MCF 10A (cell line): ENCODE measurements at regions not wholly inside any gene's neighbourhood (a gene's known extent, or its start where the extent isn't known, plus 50 kb on each side); places are given as distances from the start of the nearest gene placed in this dataset.
"Not testable (repeated sequence)": the region's sequence is repeated elsewhere in the genome, so short reads cannot be mapped to it uniquely, and the experiment has no call there.

Experiments
- BruUV-seq: library from RNA; stranded (reverse); fragments of 400-500 nt; replicated peaks from 2 replicates; lab custom pipeline; 2021; lab: Mats Ljungman, UMichigan
- CTCF ChIA-PET: fragments of 300-600 bp; sonication (Branson Sonifier 250); formaldehyde crosslinking; extraction: SDS; loops from one replicate; lab custom pipeline; 2021; ENCODE audit warnings: antibody characterized with exemption, inconsistent platforms; lab: Yijun Ruan, JAX
- POLR2A ChIA-PET: fragments of 300-600, 350-650 bp; sonication (Branson Sonifier 250); formaldehyde crosslinking; extraction: SDS; loops from one replicate; lab custom pipeline; 2020; ENCODE audit warnings: antibody characterized with exemption, inconsistent platforms; lab: Yijun Ruan, JAX
- DNase-seq: peaks from one replicate; pipeline ENCODE4 v3.0.0-alpha.2; 2018; ENCODE audit not compliant: unreplicated experiment
- H3K27ac Mint-ChIP-seq: one replicate; pipeline ENCODE4 v1.8.0; 2022; ENCODE audit warnings: mild to moderate bottlenecking, low read depth, mixed read lengths; ENCODE audit not compliant: unreplicated experiment
- H3K27me3 Mint-ChIP-seq: one replicate; pipeline ENCODE4 v1.8.0; 2022; ENCODE audit warnings: mixed read lengths; ENCODE audit not compliant: insufficient read depth, unreplicated experiment
- H3K36me3 Mint-ChIP-seq: one replicate; pipeline ENCODE4 v1.8.0; 2022; ENCODE audit warnings: mild to moderate bottlenecking, moderate library complexity, mixed read lengths; ENCODE audit not compliant: insufficient read depth, unreplicated experiment
- H3K4me1 Mint-ChIP-seq: one replicate; pipeline ENCODE4 v1.8.0; 2022; ENCODE audit warnings: mixed read lengths; ENCODE audit not compliant: insufficient read depth, unreplicated experiment
- H3K4me3 Mint-ChIP-seq: one replicate; pipeline ENCODE4 v1.8.0; 2022; ENCODE audit warnings: mild to moderate bottlenecking, moderate library complexity, mixed read lengths; ENCODE audit not compliant: unreplicated experiment
- H3K9me3 Mint-ChIP-seq: one replicate; pipeline ENCODE4 v1.8.0; 2022; ENCODE audit warnings: mixed read lengths; ENCODE audit not compliant: unreplicated experiment
- CTCF ChIP-seq: fragments of 200-600 bp; IDR thresholded peaks from one replicate; pipeline ENCODE4 v1.8.0; 2022; ENCODE audit warnings: antibody characterized with exemption, mild to moderate bottlenecking; ENCODE audit not compliant: unreplicated experiment
- intact Hi-C: fragments of 100-400 bp; cut with micrococcal nuclease; formaldehyde crosslinking; loops from 2 replicates; pipeline ENCODE4 v1.14.1; 2022

DNA sequence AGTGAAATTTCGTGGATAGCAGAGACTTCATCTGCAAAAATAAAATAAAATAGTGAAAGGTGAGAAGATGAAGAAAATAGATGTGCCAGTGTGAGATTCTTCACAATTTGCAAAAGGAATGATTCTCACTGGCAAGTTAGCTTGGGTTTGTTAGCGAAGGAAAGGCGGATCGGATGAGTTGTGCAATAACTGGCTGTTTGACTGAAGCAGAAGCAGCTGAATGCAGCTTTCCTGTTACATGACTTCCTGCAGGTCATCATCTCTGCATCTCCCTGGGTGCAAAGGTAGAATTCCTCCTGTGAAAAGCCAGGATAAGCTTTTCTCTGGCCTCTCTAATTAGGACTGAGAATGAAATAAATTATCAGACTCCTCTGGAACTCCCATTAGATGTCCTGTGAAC lies 263.1 kb upstream of the CHRM3 start:
- H3K27me3 Mint-ChIP-seq, result no peaks in the 10 kb centered on the region
- H3K4me1 Mint-ChIP-seq, result peaks cover 6% of the 10 kb centered on the region
- no TSS peak for BruUV-seq
- no peak overlapping the region for H3K4me3 Mint-ChIP-seq
- intact Hi-C loops, result loop anchor here (10.0 kb wide), 1 partner anchor 1268 kb away; no protein-coding TSS in a partner anchor
- ChIA-PET CTCF (no interaction called here), POLR2A (no interaction called here)
- TF ChIP-seq CTCF, result no peak
- no peaks in the 10 kb centered on the region for H3K9me3 Mint-ChIP-seq
- H3K36me3 Mint-ChIP-seq, result no peaks in the 10 kb centered on the region
- H3K27ac Mint-ChIP-seq, result no peak overlapping the region
- DNase-seq, result no peak

- BruUV-seq, result no TSS peak
- no peak for DNase-seq
- Mint-ChIP-seq H3K36me3 (no peaks in the 10 kb centered on the region), H3K27ac (no peak overlapping the region), H3K9me3 (no peaks in the 10 kb centered on the region), H3K4me1 (no peaks in the 10 kb centered on the region), H3K27me3 (no peaks in the 10 kb centered on the region), H3K4me3 (no peak overlapping the region)
- intact Hi-C loops, result no loop called here
- no peak for TF ChIP-seq CTCF
- POLR2A ChIA-PET, result interaction anchor here (2.1 kb wide), 1 partner anchor 9 kb away, joined by 7 read pairs; no protein-coding TSS in a partner anchor
- CTCF ChIA-PET, result interaction anchor here (0.7 to 1.5 kb wide), 5 partner anchors 12 to 1306 kb away, joined by 3 to 7 read pairs (median 3); no protein-coding TSS in a partner anchor
These were observed 274.1 kb upstream of the CHRM3 start for GRCh38 chr1:239112101-239112935.

GRCh38 chr1:239107676-239108075 lies 278.7 kb upstream of the CHRM3 start:
- TF ChIP-seq CTCF, result no peak
- ChIA-PET POLR2A (no interaction called here), CTCF (interaction anchor here (0.8 to 1.1 kb wide), 3 partner anchors 10 to 21 kb away, joined by 3 to 5 read pairs (median 3); no protein-coding TSS in a partner anchor)
- H3K27me3 Mint-ChIP-seq, result no peaks in the 10 kb centered on the region
- H3K4me1 Mint-ChIP-seq, result no peaks in the 10 kb centered on the region
- no peaks in the 10 kb centered on the region for H3K36me3 Mint-ChIP-seq
- DNase-seq, result no peak
- no peak overlapping the region for H3K4me3 Mint-ChIP-seq
- BruUV-seq, result no TSS peak
- intact Hi-C loops, result no loop called here
- H3K9me3 Mint-ChIP-seq, result peaks cover 7% of the 10 kb centered on the region
- no peak overlapping the region for H3K27ac Mint-ChIP-seq

GRCh38 chr1:239106689-239107088 lies 279.7 kb upstream of the CHRM3 start:
- POLR2A ChIA-PET, result not testable (repeated sequence)

More at GRCh38 chr1:239106689-239107088, 279.7 kb upstream of the CHRM3 start:
- H3K4me3 Mint-ChIP-seq, intact Hi-C loops, H3K27me3 Mint-ChIP-seq, H3K36me3 Mint-ChIP-seq, DNase-seq, H3K4me1 Mint-ChIP-seq, BruUV-seq, H3K9me3 Mint-ChIP-seq, H3K27ac Mint-ChIP-seq: not testable (repeated sequence)
- CTCF ChIA-PET, result interaction anchor here (0.8 to 1.1 kb wide), 2 partner anchors 9 to 20 kb away, joined by 3 read pairs; no protein-coding TSS in a partner anchor
